Limb (tissue), 2 donors: ENCODE measurements at regions not wholly inside any gene's neighbourhood (a gene's known extent, or its start where the extent isn't known, plus 50 kb on each side); places are given as distances from the start of the nearest gene placed in this dataset.
"Not testable (repeated sequence)": the region's sequence is repeated elsewhere in the genome, so short reads cannot be mapped to it uniquely, and the experiment has no call there.

Source experiments
- DNase-seq, 2 donors: peaks; one replicate each; pipeline ENCODE4 v3.0.0-alpha.2; 2016; ENCODE audit errors: extremely low spot score in 2 of 2

- no peak for DNase-seq
Measured at GRCh38 chr13:109276261-109276660, 510.1 kb downstream of the IRS2 start.

- DNase-seq, result peak in 1 of 2 donors; percentile 49
Measured at GRCh38 chr13:109275852-109276251, 510.5 kb downstream of the IRS2 start.

- no peak for DNase-seq
Measured at GRCh38 chr13:109275139-109275745, 511.1 kb downstream of the IRS2 start.

GRCh38 chr13:109274188-109274821 is 512.1 kb downstream of the IRS2 start:
- DNase-seq, result no peak

GRCh38 chr13:109273326-109273751 is 513.0 kb downstream of the IRS2 start:
- DNase-seq, result no peak

GRCh38 chr13:109272595-109273325 is 513.6 kb downstream of the IRS2 start:
- DNase-seq, result no peak

GRCh38 chr13:109271555-109272541 is 514.5 kb downstream of the IRS2 start:
- no peak for DNase-seq

- DNase-seq, result no peak
Measured at GRCh38 chr13:109271061-109271460, 515.3 kb downstream of the IRS2 start.

GRCh38 chr13:109269381-109269780 is 517.0 kb downstream of the IRS2 start:
- not testable (repeated sequence) for DNase-seq

- not testable (repeated sequence) for DNase-seq
Measured at GRCh38 chr13:109268492-109268891, 517.9 kb downstream of the IRS2 start.

- DNase-seq, result not testable (repeated sequence)
Measured at GRCh38 chr13:109267400-109267799, 519.0 kb downstream of the IRS2 start.

- not testable (repeated sequence) for DNase-seq
Measured at GRCh38 chr13:109265438-109265742, 521.0 kb downstream of the IRS2 start.

- not testable (repeated sequence) for DNase-seq
Measured at GRCh38 chr13:109264603-109265437, 521.6 kb downstream of the IRS2 start.

- not testable (repeated sequence) for DNase-seq
Measured at GRCh38 chr13:109257761-109258157, 528.6 kb downstream of the IRS2 start.
